GM12891 (cell line): ENCODE measurements at regions not wholly inside any gene's neighbourhood (a gene's known extent, or its start where the extent isn't known, plus 50 kb on each side); places are given as distances from the start of the nearest gene placed in this dataset.

Experiments used
- DNase-seq: peaks from one replicate; pipeline ENCODE4 v3.0.0; 2011; ENCODE audit warnings: low spot score; ENCODE audit not compliant: insufficient read length
- FAIRE-seq: peaks from 2 replicates; lab custom pipeline; 2011; peaks lifted over from hg19 to GRCh38; lab: Jason Lieb, UNC
- PAX5 ChIP-seq: IDR thresholded peaks from 2 replicates; pipeline ENCODE4 v1.6.1; 2011; ENCODE audit warnings: low read length, moderate library complexity, mild to moderate bottlenecking; ENCODE audit not compliant: insufficient read depth, severe bottlenecking
- POLR2A ChIP-seq: IDR thresholded peaks from 2 replicates; pipeline ENCODE4 v1.6.1; 2011; ENCODE audit warnings: low read depth, low read length, control low read depth
- POLR2AphosphoS5 ChIP-seq: IDR thresholded peaks from 2 replicates; pipeline ENCODE4 v1.6.1; 2011; ENCODE audit warnings: low read depth, low read length, control low read depth
- POU2F2 ChIP-seq: IDR thresholded peaks from 2 replicates; pipeline ENCODE4 v1.6.1; 2011; ENCODE audit warnings: low read depth, mild to moderate bottlenecking, control low read depth, low read length, moderate library complexity
- SPI1 ChIP-seq: IDR thresholded peaks from 2 replicates; pipeline ENCODE4 v1.6.1; 2011; ENCODE audit warnings: low read depth, low read length, control low read depth
- TAF1 ChIP-seq: IDR thresholded peaks from 2 replicates; pipeline ENCODE4 v1.6.1; 2011; ENCODE audit warnings: low read depth, low read length, control low read depth

DNA sequence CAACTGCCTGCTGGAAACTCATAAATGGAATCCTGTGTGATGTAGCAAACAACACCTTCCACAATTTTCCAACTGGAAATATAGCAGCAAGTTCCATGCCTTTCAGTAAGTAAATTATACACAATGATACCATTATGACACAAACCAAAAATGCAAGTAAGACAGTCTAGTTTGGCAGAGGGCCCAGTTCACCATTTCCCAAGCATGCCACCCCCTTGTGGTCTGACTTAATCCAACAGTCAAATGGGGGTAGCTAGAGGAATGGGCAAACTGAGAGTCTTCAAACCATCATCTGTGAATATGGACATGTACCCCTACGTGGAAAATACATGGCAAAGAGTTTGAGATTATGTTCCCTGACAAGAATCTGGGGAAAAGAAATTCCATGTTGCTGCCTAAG is 137.6 kb upstream of the VWC2 start:
- no peak for DNase-seq
- FAIRE-seq = no peak
- TF ChIP-seq POLR2A (no peak), PAX5 (no peak), POLR2AphosphoS5 (no peak), TAF1 (no peak), SPI1 (no peak), POU2F2 (no peak)

DNA sequence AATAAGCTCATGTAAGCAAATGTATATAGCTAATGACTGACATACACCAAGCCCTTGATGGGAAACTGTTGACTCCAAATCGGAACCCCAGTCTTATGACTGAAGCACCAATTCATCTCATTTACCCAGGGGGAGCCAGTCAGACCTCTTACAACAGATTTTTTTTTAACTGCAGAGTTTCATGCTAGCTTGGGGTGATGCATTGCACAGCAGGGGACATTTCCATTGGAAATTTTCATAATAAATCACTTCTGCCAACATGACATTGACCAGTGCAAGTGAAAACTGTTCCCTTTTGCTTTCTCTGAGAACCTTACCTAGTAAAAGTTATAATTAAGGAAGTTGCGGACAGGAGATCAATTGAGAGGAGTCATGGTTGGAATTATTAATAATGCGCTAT is 137.0 kb upstream of the VWC2 start:
- DNase-seq (no peak), FAIRE-seq (no peak)
- TF ChIP-seq PAX5 (no peak), POU2F2 (no peak), TAF1 (no peak), POLR2A (no peak), SPI1 (no peak), POLR2AphosphoS5 (no peak)

DNA sequence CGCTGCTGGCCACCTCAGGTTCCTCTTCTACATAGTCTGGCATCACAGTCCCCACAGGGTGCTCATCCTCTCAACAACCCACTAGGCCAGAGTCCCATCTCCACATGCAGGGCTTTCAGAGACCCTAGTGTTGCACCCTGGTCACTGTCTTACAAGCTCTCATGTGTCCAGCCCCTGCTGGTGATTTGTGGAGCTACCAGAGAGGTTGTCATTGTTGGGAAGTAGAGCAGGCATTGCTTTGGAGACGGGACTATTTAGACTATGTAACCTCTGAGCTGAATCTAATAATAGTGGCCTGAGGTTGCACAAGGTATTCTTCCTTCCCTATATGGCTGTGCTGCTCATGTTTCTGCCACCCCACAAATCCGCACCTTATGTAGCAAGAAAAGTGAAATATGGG is 135.3 kb upstream of the VWC2 start:
- DNase-seq (no peak), FAIRE-seq (no peak)
- TF ChIP-seq POU2F2 (no peak), PAX5 (no peak), TAF1 (no peak), POLR2A (no peak), SPI1 (no peak), POLR2AphosphoS5 (no peak)

DNA sequence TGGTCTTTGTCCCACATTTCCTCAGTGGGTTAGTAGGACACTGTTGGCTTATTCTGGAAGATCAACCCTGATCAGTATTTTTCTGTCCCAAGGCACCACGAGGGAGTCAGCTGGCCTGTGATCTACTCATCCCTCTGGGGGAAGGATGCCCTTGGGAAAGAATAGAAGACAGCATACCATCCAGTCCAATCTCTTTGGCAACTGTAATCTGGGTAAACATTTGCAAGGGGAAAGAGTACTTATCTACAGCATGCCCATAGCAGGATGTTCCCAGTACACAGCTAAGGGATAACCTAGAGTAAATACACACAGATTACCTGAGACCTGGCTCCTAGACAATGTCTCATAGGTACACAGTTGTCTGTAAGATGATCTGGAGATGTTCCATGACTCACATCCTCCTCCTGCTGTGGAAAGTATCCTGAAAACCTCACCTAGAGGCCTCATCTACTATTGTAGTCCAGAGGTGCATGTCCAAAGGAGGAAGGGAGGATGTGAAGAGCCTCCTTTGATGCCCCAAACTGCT is 134.3 kb upstream of the VWC2 start:
- FAIRE-seq (no peak), DNase-seq (no peak)
- TF ChIP-seq TAF1 (no peak), PAX5 (no peak), SPI1 (no peak), POLR2A (no peak), POLR2AphosphoS5 (no peak), POU2F2 (no peak)

DNA sequence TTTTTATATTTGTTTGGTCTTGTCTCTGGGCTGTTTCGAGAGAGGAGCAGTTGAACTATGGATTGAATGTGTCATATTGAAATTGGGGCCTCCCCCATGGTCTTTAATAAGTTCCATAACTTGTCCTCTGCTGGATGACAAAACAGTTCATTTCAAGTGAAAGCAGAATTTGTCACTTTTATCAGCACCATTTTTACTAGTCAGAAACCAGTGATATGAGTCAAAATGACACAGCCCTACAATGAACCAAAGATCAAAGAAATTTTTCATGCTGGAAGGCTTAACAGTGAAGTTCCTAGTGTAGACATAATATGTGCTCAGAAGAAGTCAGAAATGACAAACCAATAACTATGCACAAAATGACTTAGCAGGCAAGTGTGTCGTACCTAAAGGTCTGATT is 133.6 kb upstream of the VWC2 start:
- no peak for FAIRE-seq

DNA sequence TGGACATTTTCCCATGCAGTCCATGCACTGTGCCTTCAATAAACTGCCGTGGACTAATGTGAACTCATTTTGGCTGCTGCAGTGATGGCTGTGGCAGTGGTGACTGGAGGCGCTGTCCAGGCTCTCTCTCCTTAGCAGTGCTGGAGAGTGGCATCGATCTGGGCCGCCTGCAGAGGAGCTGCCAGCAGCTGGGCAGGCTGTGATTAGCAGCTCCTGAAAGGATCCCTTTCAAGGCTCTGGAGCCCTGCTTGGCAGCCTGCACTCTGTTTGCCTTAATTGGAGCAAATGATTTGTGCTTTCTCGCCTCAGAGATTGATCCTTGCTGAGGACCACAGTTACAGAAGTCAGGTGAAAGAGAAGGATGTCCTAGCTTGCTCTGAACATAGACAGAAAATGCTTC is 130.1 kb upstream of the VWC2 start:
- DNase-seq (no peak), FAIRE-seq (no peak)
- no peak for TF ChIP-seq POU2F2
- TF ChIP-seq POLR2AphosphoS5 = no peak
- TF ChIP-seq PAX5 = no peak
- no peak for TF ChIP-seq TAF1
- TF ChIP-seq SPI1 = no peak
- TF ChIP-seq POLR2A = no peak

More for the DNA sequence above, 133.6 kb upstream of the VWC2 start:
- no peak for DNase-seq
- no peak for TF ChIP-seq POLR2A
- TF ChIP-seq TAF1 = no peak
- TF ChIP-seq POU2F2 = no peak
- TF ChIP-seq SPI1 = no peak
- TF ChIP-seq POLR2AphosphoS5 = no peak
- TF ChIP-seq PAX5 = no peak

DNA sequence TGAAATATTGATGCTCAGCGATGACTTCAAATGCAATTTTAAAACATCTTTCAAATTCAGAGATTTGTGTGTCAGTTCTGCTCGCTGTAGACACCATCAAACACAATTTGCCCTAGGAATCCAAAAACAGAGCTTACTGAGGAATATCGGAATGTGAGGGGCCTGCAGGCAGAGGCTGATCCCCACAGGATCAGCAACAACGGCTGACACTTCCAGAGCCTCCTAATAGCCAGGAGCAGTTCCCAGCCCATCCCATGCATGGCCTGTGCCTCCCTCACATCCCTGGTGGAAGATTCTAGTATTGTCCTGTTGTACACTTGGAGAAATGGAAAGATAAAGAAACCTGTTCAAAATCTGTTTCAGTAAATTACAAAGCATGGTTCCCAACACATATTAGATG is 129.7 kb upstream of the VWC2 start:
- TF ChIP-seq SPI1 (no peak), POU2F2 (no peak), PAX5 (no peak), POLR2AphosphoS5 (no peak), POLR2A (no peak), TAF1 (no peak)
- DNase-seq (no peak), FAIRE-seq (no peak)

DNA sequence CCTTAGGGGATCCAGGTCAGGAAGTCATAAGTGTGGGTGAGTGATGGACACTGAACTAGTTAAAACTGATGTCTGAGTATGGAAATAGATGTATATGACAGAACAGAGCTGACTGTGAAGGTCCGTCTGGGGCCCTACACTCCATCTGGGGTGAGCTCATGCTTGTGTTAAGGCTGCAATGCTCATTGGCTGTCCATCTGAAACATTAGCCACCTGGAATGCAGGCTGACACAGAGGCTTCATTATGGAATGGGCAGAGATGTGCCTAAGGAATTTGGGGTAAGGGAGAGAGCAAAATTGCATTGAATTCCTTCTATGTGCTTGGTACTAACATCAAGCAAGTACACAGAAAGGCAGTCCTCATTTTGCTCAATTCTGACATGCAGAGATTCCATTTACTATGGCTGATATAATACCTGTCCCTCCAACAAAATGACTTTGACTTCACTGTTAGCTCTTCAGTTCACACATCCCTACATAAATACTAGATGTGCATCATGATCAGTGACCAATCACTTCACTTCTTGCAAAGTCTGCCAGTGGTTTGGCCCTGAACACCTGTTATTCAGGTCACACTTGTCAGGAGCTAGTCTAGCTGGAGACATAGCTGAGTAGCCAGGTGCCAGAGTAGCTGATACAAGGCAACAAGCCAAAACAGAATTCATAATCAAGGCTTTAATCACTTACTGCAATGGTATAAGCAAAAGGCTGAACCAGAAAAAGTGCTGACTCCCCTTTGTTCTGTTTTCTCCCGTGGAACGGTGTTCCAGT is 128.9 kb upstream of the VWC2 start:
- FAIRE-seq (no peak), DNase-seq (no peak)
- no peak for TF ChIP-seq POU2F2
- TF ChIP-seq POLR2AphosphoS5 = no peak
- TF ChIP-seq POLR2A = no peak
- no peak for TF ChIP-seq SPI1
- TF ChIP-seq TAF1 = no peak
- TF ChIP-seq PAX5 = no peak

DNA sequence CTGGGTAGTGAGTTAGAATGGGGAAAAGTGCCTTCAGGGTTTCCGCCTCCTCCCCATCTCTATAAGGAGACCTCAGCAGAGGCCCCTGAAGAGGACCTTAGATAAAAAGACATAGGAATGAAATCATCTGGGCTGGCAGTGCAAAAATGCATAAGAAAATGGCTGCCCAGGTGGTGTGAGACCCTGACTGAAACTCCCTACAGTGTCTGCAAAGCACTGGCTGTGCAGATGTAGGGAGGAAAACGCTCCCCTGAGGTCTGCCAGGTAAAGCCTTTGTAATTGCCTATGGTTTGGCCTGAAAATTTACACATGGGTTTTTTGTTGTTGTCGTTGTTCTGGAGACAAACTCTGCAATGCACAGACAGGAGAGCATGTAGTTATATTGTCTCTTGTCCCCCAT is 128.1 kb upstream of the VWC2 start:
- no peak for DNase-seq
- no peak for TF ChIP-seq TAF1
- no peak for TF ChIP-seq POLR2AphosphoS5
- no peak for TF ChIP-seq PAX5
- TF ChIP-seq SPI1 = no peak
- FAIRE-seq = no peak
